NCI-H1436 treated with DMSO at 0.1 percent for 48 hours (cell line): ENCODE measurements at regions not wholly inside any gene's neighbourhood (a gene's known extent, or its start where the extent isn't known, plus 50 kb on each side); places are given as distances from the start of the nearest gene placed in this dataset.
A peak's percentile ranks its signal among the peaks of the same experiment; 100 is the strongest.

Experiments
- DNase-seq: peaks from one replicate; lab custom pipeline; 2025; lab: John Stamatoyannopoulos, UW

DNA sequence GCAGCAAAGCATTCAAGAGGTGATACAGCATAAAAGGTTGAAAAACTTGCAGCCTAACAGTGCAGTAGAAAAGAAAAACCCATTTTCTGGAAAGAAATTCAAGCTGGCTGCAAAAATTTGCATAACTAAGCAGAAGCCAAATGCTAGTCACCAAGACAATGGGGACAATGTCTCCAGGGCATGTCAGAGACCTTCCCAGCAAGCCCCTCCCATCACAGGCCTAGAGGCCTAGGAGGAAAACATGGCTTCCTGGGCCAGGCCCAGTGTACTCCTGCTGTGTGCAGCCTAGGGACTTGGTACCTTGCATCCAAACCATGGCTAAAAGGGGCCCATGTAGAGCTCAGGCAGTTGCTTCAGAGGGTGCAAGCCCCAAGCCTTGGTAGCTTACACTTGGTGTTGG, 405.1 kb upstream of the CYRIA start:
- DNase-seq, result no peak

DNA sequence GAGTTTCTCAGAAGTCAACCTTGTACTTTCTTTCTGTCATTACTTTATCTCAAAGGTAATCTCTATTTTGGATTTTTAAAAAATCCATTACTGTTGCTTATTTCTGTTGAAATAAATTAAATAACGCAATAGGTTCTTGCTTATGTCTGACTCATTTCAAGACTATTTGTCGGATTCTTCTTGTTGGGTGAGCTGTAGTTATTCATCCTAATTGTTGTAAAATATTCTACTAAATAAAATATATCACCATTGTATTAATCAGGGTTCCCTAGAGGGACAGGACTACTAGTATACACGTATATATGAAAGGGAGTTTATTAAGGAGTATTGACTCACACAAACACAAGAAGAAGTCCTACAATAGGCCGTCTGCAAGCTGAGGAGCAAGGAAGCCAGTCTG, 403.9 kb upstream of the CYRIA start:
- DNase-seq, result no peak

- no peak for DNase-seq
Measured at GRCh38 chr2:17068021-17068420, 402.4 kb upstream of the CYRIA start.

GRCh38 chr2:17065536-17065935, 399.9 kb upstream of the CYRIA start:
- no peak for DNase-seq

- no peak for DNase-seq
Measured at GRCh38 chr2:17061028-17061427, 395.4 kb upstream of the CYRIA start.

DNA sequence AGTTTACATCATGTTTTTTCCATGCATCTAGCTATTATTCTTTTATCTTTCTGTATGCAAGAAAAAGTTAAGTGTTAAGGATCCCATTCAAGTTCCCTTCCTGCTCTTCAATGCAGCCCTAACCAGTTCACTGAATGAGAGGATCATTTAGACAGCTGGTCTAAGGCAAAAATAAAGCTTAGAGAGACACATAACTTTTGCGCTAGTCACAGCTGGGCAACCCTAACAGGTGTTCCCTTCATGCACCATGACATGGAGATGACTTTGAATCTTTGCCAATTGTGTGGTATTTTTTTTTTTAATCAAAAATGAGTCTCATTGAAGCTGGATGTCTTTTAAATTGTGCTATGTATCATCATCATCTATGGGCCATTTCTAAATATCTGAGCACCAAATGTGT, 393.8 kb upstream of the CYRIA start:
- DNase-seq, result no peak

GRCh38 chr2:17058772-17059402, 393.3 kb upstream of the CYRIA start:
- no peak for DNase-seq

GRCh38 chr2:17057109-17058017, 391.7 kb upstream of the CYRIA start:
- DNase-seq, result no peak

DNA sequence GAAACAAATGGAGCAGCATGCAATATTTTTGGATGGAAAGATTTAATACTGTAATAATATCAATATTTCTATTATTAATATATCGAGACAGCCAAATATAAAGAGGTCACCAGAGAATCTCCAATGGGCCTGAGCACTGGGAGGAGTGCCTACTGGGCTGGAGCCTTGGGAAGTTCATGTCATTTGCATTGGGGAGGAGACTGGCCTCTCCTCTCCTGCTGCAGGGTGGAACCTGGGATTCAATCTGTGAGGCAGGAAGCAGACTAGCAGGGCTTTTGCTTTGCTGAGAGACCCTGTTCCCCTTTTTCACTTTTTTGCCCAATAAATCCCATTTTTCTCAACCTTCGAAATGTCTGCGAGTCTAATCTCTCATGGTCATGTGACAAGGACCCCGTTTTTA, 390.6 kb upstream of the CYRIA start:
- DNase-seq, result no peak

DNA sequence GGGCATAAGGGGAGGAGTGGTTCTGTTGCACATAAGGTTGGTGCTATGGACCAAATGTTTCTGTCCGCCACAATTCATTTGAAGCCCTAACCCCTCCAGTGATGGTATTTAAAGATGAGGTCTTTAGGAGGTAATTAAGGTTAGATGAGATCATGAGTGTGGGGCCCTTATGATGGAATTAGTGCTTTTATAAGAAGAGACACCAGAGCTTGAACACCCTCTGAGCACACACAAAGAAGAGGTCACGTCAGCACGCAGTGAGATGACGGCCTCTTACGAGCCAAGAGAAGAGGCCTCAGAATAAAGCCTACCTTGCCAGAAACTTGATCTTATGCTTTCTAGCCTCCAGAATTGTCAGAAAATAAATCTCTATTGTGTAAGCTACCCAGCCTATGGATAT, 386.4 kb upstream of the CYRIA start:
- DNase-seq, result no peak

GRCh38 chr2:17051538-17051937, 385.9 kb upstream of the CYRIA start:
- DNase-seq, result no peak

- no peak for DNase-seq
Measured at GRCh38 chr2:17043173-17043572, 377.5 kb upstream of the CYRIA start.

DNA sequence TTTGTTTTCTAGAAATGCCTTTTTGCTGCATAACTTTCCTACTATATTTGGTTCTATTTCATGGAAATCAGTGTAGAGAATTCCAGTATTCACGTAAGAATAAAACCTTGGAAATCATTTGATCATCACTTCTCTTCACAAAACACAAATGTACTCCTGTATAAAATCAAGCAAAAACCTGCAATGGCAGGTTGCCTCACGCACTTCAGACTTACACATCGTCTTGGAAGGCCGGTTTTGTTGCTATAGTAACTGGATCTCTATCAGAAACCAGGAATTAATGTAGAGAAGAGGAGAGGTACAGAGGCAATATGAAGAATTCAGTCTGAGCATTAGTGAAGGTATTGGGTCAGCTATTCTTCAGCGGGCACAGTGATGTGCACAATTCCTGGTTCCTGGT, 370.7 kb upstream of the CYRIA start:
- DNase-seq, result no peak

DNA sequence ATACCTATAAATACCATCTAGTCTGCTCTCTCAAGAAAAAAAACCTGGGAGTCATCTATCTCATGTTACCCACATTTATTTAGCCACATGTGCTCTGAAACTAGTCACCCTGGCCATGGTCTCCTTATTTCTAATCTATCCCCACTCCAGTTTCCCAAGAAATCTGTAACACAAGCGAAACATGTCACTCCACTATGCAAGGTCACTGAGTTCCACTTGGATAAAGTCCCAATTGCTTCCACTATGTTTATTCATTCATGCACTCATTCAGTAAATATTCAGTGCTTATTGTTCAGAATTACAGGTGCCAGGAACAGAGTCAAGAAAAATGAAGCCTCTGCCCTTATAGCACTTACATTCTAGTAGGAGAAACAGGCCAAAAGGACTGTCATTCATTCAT, 369.4 kb upstream of the CYRIA start:
- no peak for DNase-seq

DNA sequence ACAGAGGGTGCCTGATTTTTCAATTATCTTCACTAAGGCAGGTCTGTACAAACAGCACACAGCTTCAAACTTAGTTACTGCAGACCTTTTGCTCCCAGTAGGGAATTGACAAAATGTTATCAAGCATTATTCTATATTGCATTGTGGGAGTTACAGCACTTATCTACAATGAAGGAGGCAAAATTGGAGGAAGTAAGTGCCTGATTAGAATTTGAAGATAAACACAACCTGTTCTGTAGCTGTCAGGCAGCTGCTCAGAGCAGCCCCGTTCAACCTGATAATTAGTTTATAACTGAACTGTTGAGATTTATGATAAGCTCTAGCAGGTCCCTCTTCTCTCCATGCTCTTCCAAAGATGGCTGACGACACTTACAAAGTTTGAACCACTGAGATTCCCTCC, 364.4 kb upstream of the CYRIA start:
- DNase-seq, result peak; percentile 96

GRCh38 chr2:17012297-17012696, 346.7 kb upstream of the CYRIA start:
- DNase-seq, result no peak

GRCh38 chr2:17010104-17010503, 344.5 kb upstream of the CYRIA start:
- no peak for DNase-seq

GRCh38 chr2:17000184-17000482, 334.5 kb upstream of the CYRIA start:
- DNase-seq, result no peak

- DNase-seq, result no peak
Measured at GRCh38 chr2:16999347-17000183, 333.9 kb upstream of the CYRIA start.

GRCh38 chr2:16978301-16978700, 312.7 kb upstream of the CYRIA start:
- no peak for DNase-seq

DNA sequence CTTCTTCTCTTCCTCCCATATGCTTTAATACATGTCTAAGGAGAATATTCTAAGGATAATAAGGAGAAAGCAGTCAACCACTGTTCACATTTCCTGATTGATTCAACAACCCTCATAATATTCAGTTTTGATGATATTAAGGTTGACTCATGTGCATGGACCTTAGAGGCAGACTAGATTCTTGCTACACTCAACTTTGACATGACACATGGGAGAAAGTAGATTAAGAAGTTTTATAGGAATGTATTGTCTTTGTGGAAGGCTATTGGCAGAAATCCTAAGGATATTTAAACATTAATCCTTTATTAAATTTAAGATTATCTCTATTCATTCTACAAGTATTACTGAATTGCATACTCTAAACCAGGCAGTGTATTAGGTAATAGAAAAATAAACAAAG, 309.1 kb upstream of the CYRIA start:
- no peak for DNase-seq

DNA sequence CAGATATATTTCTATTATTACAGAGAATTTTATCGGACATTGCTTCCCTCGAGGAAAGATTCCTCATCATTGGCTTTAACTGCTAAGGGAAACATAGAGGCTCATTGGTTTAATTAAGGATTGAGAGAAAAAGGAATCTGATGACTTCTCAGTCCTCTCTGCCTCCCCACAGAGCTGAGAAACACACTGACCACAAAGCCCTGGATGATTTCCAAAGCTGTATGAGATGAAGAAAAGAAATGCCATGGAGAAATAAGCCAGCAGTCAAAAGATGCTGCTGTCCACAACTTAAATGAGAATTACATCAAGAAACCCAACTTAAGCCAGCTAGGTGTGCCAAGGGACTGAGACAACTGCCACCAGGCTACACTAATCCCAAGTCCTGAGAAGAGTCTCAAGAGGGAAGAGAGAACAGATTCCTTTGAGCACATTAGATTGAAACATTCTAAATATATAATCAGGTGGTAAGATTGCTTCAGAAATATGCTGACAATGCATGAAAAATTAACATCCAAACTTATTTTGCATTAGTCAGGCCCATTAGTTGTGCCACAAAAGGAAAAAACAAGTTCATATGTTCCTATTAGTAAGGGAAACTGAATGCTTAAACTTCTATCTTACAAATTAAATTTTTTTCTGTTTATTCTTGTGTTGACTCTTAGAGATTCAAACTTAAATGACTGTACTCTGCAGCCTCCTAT, 308.1 kb upstream of the CYRIA start:
- DNase-seq, result no peak
